Esophagus squamous epithelium (tissue), 5 donors: ENCODE measurements at regions not wholly inside any gene's neighbourhood (a gene's known extent, or its start where the extent isn't known, plus 50 kb on each side); places are given as distances from the start of the nearest gene placed in this dataset.
"Not testable (repeated sequence)": the region's sequence is repeated elsewhere in the genome, so short reads cannot be mapped to it uniquely, and the experiment has no call there.

Source experiments
- DNase-seq: peaks from one replicate; lab custom pipeline; 2025; lab: John Stamatoyannopoulos, UW
- H3K27ac ChIP-seq, 4 donors: fragments of 200-600 bp; sonication (generic); one replicate each; pipeline ENCODE4 v1.5.1; 2016 to 2019; ENCODE audit warnings: mild to moderate bottlenecking in 1 of 4
- H3K27me3 ChIP-seq, 4 donors: fragments of 200-600 bp; sonication (generic); 1 replicate in 3 of 4; 2 replicates in 1 of 4; pipeline versions ENCODE4 v1.5.1 to v1.6.0; 2017 to 2021; ENCODE audit warnings: antibody characterized with exemption in 1 of 4
- H3K36me3 ChIP-seq, 3 donors: fragments of 200-600 bp; sonication (generic); one replicate each; pipeline ENCODE4 v1.5.1; 2016 to 2019
- H3K4me1 ChIP-seq, 3 donors: fragments of 200-600 bp; sonication (generic); one replicate each; pipeline ENCODE4 v1.5.1; 2017 to 2019
- H3K4me3 ChIP-seq, 4 donors: fragments of 200-600 bp; sonication (generic); 1 replicate in 3 of 4; 2 replicates in 1 of 4; pipeline ENCODE4 v1.5.1; 2016 to 2019; ENCODE audit warnings: mild to moderate bottlenecking in 2 of 4, moderate library complexity in 1 of 4
- H3K9me3 ChIP-seq, 3 donors: fragments of 200-600 bp; sonication (generic); one replicate each; pipeline ENCODE4 v1.5.1; 2016 to 2019
- CTCF ChIP-seq, 6 experiments: fragments of 450-650 bp in 4 of 6; fragments of 200-600 bp in 2 of 6; sonication (generic) in 2 of 6; IDR thresholded peaks; one replicate each; pipeline ENCODE4 v1.5.1; 2016 to 2019; ENCODE audit warnings: antibody characterized with exemption in 6 of 6, mild to moderate bottlenecking in 4 of 6, moderate library complexity in 4 of 6
- POLR2A ChIP-seq, 4 donors: fragments of 450-650 bp; IDR thresholded peaks; one replicate each; pipeline ENCODE4 v1.6.1; 2017; ENCODE audit warnings: antibody characterized with exemption in 4 of 4, mild to moderate bottlenecking in 4 of 4, moderate library complexity in 3 of 4
- WGBS, 2 donors: methylation state at CpG; one replicate each; pipeline ENCODE4 v1.1.5; 2018; 5-methylcytosine and 5-hydroxymethylcytosine counted together
- intact Hi-C: fragments of 100-400 bp; cut with DNase I; formaldehyde crosslinking; loops from one replicate; pipeline ENCODE4 v1.15.0; 2022
- donor health status: DM: yes; HTN: yes; CAD: no.

GRCh38 chr3:189375532-189375931 is 203.8 kb downstream of the TPRG1 start:
- Histone ChIP-seq H3K36me3 (no peaks in the 10 kb centered on the region), H3K4me1 (no peaks in the 10 kb centered on the region), H3K27me3 (no peaks in the 10 kb centered on the region), H3K4me3 (no peak overlapping the region), H3K27ac (no peak overlapping the region), H3K9me3 (peaks cover 0 to 7% (median 6%) of the 10 kb centered on the region in 3 donors)
- intact Hi-C loops, result no loop called here
- WGBS, 2 donors, result 75 to 86% methylated on average over 2 of the region's 2 CpGs
- DNase-seq, result no peak
- TF ChIP-seq CTCF (IDR thresholded peaks at IDR 0.05) (no peak), POLR2A (IDR thresholded peaks at IDR 0.05) (no peak)

- Histone ChIP-seq H3K4me3 (no peak overlapping the region), H3K9me3 (no peaks in the 10 kb centered on the region), H3K27me3 (no peaks in the 10 kb centered on the region), H3K36me3 (no peaks in the 10 kb centered on the region), H3K4me1 (peaks cover 0 to 10% (median 0%) of the 10 kb centered on the region in 3 donors), H3K27ac (peak overlapping the region in 3 of 4 donors; percentile 14 to 51 (median 30))
- TF ChIP-seq CTCF (IDR thresholded peaks at IDR 0.05) (no peak), POLR2A (IDR thresholded peaks at IDR 0.05) (no peak)
- intact Hi-C loops, result no loop called here
- 69 to 71% methylated on average over 1 of the region's 1 CpG for WGBS, 2 donors
- DNase-seq, result no peak
Measured at GRCh38 chr3:189383630-189384029, 211.9 kb downstream of the TPRG1 start.

GRCh38 chr3:189385880-189386279 is 214.1 kb downstream of the TPRG1 start:
- H3K4me3 ChIP-seq, H3K36me3 ChIP-seq, intact Hi-C loops, H3K27ac ChIP-seq, H3K27me3 ChIP-seq, DNase-seq, H3K9me3 ChIP-seq: not testable (repeated sequence)
- WGBS, 2 donors, result 45 to 75% methylated on average over 1 of the region's 1 CpG
- H3K4me1 ChIP-seq, result peaks cover 0 to 20% (median 5%) of the 10 kb centered on the region in 3 donors

- Histone ChIP-seq H3K9me3 (no peaks in the 10 kb centered on the region), H3K27ac (no peak overlapping the region), H3K4me3 (no peak overlapping the region), H3K4me1 (peaks cover 0 to 20% (median 5%) of the 10 kb centered on the region in 3 donors), H3K27me3 (no peaks in the 10 kb centered on the region), H3K36me3 (no peaks in the 10 kb centered on the region)
- no peak for DNase-seq
- 74 to 86% methylated on average over 3 of the region's 3 CpGs for WGBS, 2 donors
- TF ChIP-seq CTCF (IDR thresholded peaks at IDR 0.05) (no peak), POLR2A (IDR thresholded peaks at IDR 0.05) (no peak)
- intact Hi-C loops, result no loop called here
Measured at GRCh38 chr3:189386739-189387138, 215.0 kb downstream of the TPRG1 start.

- no peak overlapping the region for H3K4me3 ChIP-seq
- 58 to 59% methylated on average over 4 of the region's 4 CpGs for WGBS, 2 donors
- H3K9me3 ChIP-seq, result no peaks in the 10 kb centered on the region
- peaks cover 0 to 35% (median 12%) of the 10 kb centered on the region in 3 donors for H3K4me1 ChIP-seq
- no peak for DNase-seq
- H3K27ac ChIP-seq, result peak overlapping the region in 3 of 4 donors; percentile 14 to 53 (median 26)
- H3K36me3 ChIP-seq, result no peaks in the 10 kb centered on the region
- TF ChIP-seq CTCF (IDR thresholded peaks at IDR 0.05), result no peak
- no peak for TF ChIP-seq POLR2A (IDR thresholded peaks at IDR 0.05)
- intact Hi-C loops, result no loop called here
- H3K27me3 ChIP-seq, result no peaks in the 10 kb centered on the region
Measured at GRCh38 chr3:189389346-189389745, 217.6 kb downstream of the TPRG1 start.

GRCh38 chr3:189393598-189393997 is 221.8 kb downstream of the TPRG1 start:
- Histone ChIP-seq H3K4me3 (no peak overlapping the region), H3K4me1 (peaks cover 0 to 43% (median 12%) of the 10 kb centered on the region in 3 donors), H3K9me3 (no peaks in the 10 kb centered on the region), H3K36me3 (no peaks in the 10 kb centered on the region), H3K27me3 (no peaks in the 10 kb centered on the region), H3K27ac (peak overlapping the region; percentile 59 to 82 (median 72))
- no peak for DNase-seq
- TF ChIP-seq CTCF (IDR thresholded peaks at IDR 0.05), result no peak
- TF ChIP-seq POLR2A (IDR thresholded peaks at IDR 0.05), result no peak
- intact Hi-C loops, result loop anchor here (10.0 kb wide), 1 partner anchor 441 kb away; no protein-coding TSS in a partner anchor
- whole genome bisulfite sequencing, 2 donors, result 33 to 53% methylated on average over 5 of the region's 5 CpGs
